ENCODE measurements at regions not wholly inside any gene's neighbourhood (a gene's known extent, or its start where the extent isn't known, plus 50 kb on each side); places are given as distances from the start of the nearest gene placed in this dataset.

DNA sequence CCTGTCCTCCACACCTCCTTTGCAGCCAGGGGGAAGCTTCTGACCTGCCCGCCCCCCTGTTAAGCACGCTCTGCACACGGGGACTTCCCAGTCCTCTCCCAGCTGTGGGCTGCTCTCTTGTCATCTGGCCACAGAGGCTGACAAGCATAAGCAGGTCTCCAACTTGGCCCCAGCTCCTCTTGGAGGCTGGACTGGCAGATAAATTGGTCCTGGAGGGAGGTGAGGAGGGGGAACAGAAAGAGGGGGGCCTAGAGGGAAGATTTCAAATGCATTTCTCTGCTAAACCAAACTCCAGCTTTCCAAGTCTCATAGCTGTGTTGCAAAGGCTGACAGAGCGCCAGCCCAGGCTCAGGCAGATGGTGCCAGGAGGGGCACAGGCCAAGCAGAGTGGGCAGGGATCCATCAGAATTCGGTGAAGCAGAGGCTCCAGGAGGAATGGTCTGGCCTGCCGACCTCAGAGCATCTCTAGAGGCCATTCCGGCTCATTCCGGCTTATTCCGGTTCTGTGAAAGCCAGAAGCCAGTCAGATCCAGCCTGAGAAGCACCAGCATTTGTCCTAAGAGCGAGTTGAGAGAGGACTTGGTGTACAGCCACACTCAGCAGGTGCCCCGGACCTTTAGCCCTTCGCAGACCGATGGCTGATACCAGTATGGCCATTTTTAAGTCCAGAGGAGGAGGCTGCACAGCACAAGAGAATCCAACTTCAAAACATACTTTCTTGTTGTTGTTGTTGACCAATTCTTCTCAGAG, 508.9 kb upstream of the MYT1L start:
- H3K27ac ChIP-seq: no peak overlapping the region
- in situ Hi-C loops (cut with MboI; ENCODE audit: low pct_ligation_motif_present in 1 of 4, low pct_unique_long_range_greater_than_20kb in 1 of 4, low sequenced_read_pairs in 3 of 4): no loop called here
- DNase-seq: no peak
- no peaks in the 10 kb centered on the region for H3K4me1 ChIP-seq
- intact Hi-C loops (cut with DNase I; ENCODE audit: low total_unique reads): no loop called here
- TF ChIP-seq POLR2A (IDR thresholded peaks at IDR 0.05) (no peak), EP300 (IDR thresholded peaks at IDR 0.05; ENCODE audit: low read depth) (no peak), CTCF (IDR thresholded peaks at IDR 0.05) (no peak)
- no peaks in the 10 kb centered on the region for H3K36me3 ChIP-seq
- no peaks in the 10 kb centered on the region for H3K9me3 ChIP-seq
- no peaks in the 10 kb centered on the region for H3K27me3 ChIP-seq
- no peak overlapping the region for H3K4me3 ChIP-seq
- 77% methylated on average over 13 of the region's 13 CpGs; no CpG with 5 or more reads in 1 of the 2 donors for WGBS, 2 donors (ENCODE audit: low coverage in 1 of 2)

DNA sequence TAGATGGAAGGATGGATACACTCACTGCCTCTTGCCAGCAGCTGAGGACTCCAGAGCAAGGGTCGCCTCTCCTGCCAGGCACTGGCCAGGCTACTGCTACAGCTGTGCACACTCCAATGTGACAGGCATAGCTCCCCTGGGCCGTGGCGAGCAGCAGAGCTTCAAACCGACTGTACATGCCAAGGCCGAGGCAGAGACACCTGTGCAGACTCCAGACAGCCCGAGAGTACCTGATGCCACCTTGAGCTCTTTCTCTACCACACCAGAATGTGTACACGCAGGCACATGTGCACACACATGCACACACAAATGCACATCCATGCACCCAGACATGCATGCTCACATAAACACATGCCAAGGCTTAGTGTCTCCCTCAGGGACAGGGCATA, 508.3 kb upstream of the MYT1L start:
- H3K9me3 ChIP-seq: no peaks in the 10 kb centered on the region
- no peak for DNase-seq
- H3K27ac ChIP-seq: no peak overlapping the region
- in situ Hi-C loops (cut with MboI; ENCODE audit: low pct_ligation_motif_present in 1 of 4, low pct_unique_long_range_greater_than_20kb in 1 of 4, low sequenced_read_pairs in 3 of 4): no loop called here
- no peaks in the 10 kb centered on the region for H3K27me3 ChIP-seq
- intact Hi-C loops (cut with DNase I; ENCODE audit: low total_unique reads): no loop called here
- H3K4me1 ChIP-seq: no peaks in the 10 kb centered on the region
- no peak for TF ChIP-seq POLR2A (IDR thresholded peaks at IDR 0.05)
- no peak for TF ChIP-seq CTCF (IDR thresholded peaks at IDR 0.05)
- TF ChIP-seq POLR2AphosphoS5 (IDR thresholded peaks at IDR 0.05): no peak
- no peak for TF ChIP-seq EP300 (IDR thresholded peaks at IDR 0.05; ENCODE audit: low read depth)
- 73% methylated on average over 7 of the region's 7 CpGs; no CpG with 5 or more reads in 1 of the 2 donors for WGBS, 2 donors (ENCODE audit: low coverage in 1 of 2)
- H3K36me3 ChIP-seq: no peaks in the 10 kb centered on the region
- H3K4me3 ChIP-seq: no peak overlapping the region

GRCh38 chr2:2838548-2838845, 507.4 kb upstream of the MYT1L start:
- no peaks in the 10 kb centered on the region for H3K9me3 ChIP-seq
- no peaks in the 10 kb centered on the region for H3K36me3 ChIP-seq
- H3K4me1 ChIP-seq: no peaks in the 10 kb centered on the region
- no peak overlapping the region for H3K4me3 ChIP-seq
- no peak for TF ChIP-seq EP300 (IDR thresholded peaks at IDR 0.05; ENCODE audit: low read depth)
- no peak for TF ChIP-seq POLR2A (IDR thresholded peaks at IDR 0.05)
- TF ChIP-seq POLR2AphosphoS5 (IDR thresholded peaks at IDR 0.05): no peak
- TF ChIP-seq CTCF (IDR thresholded peaks at IDR 0.05): no peak
- no peak for DNase-seq
- H3K27me3 ChIP-seq: no peaks in the 10 kb centered on the region
- no peak overlapping the region for H3K27ac ChIP-seq
- WGBS, 2 donors (ENCODE audit: low coverage in 1 of 2): 87% methylated on average over 3 of the region's 3 CpGs; no CpG with 5 or more reads in 1 of the 2 donors
- intact Hi-C loops (cut with DNase I; ENCODE audit: low total_unique reads): no loop called here
- in situ Hi-C loops (cut with MboI; ENCODE audit: low pct_ligation_motif_present in 1 of 4, low pct_unique_long_range_greater_than_20kb in 1 of 4, low sequenced_read_pairs in 3 of 4): no loop called here

GRCh38 chr2:2837746-2838547, 506.9 kb upstream of the MYT1L start:
- no peak for DNase-seq
- 75% methylated on average over 7 to 15 of the region's 15 CpGs for WGBS, 2 donors (ENCODE audit: low coverage in 1 of 2)
- in situ Hi-C loops (cut with MboI; ENCODE audit: low pct_ligation_motif_present in 1 of 4, low pct_unique_long_range_greater_than_20kb in 1 of 4, low sequenced_read_pairs in 3 of 4): no loop called here

More at GRCh38 chr2:2837746-2838547, 506.9 kb upstream of the MYT1L start:
- Histone ChIP-seq H3K4me1 (no peaks in the 10 kb centered on the region), H3K27me3 (no peaks in the 10 kb centered on the region), H3K4me3 (no peak overlapping the region), H3K27ac (no peak overlapping the region), H3K36me3 (no peaks in the 10 kb centered on the region), H3K9me3 (no peaks in the 10 kb centered on the region)
- TF ChIP-seq EP300 (IDR thresholded peaks at IDR 0.05; ENCODE audit: low read depth) (no peak), POLR2A (IDR thresholded peaks at IDR 0.05) (no peak), CTCF (IDR thresholded peaks at IDR 0.05) (no peak), POLR2AphosphoS5 (IDR thresholded peaks at IDR 0.05) (no peak)
- intact Hi-C loops (cut with DNase I; ENCODE audit: low total_unique reads): no loop called here
